IMR-90 (cell line): ENCODE measurements at regions not wholly inside any gene's neighbourhood (a gene's known extent, or its start where the extent isn't known, plus 50 kb on each side); places are given as distances from the start of the nearest gene placed in this dataset.

Experiments
- ATAC-seq: fragments of 200-7000 bp; cut with Tn5 transposase; 2 replicates; pipeline ENCODE4 v1.9.1; 2020; ENCODE audit warnings: low read depth, mild to moderate bottlenecking, moderate library complexity
- BruUV-seq: library from RNA; stranded (reverse); fragments of 400-500 nt; replicated peaks from 2 replicates; lab custom pipeline; 2021; lab: Mats Ljungman, UMichigan
- CTCF ChIA-PET: fragments of 300-600 bp; formaldehyde crosslinking; extraction: SDS; loops from one replicate; lab custom pipeline; 2021; ENCODE audit warnings: antibody characterized with exemption; lab: Yijun Ruan, JAX
- POLR2A ChIA-PET: fragments of 300-600 bp; sonication (Branson Sonifier 250); formaldehyde crosslinking; loops from one replicate; lab custom pipeline; 2022; ENCODE audit warnings: antibody characterized with exemption; ENCODE audit not compliant: unreplicated experiment; lab: Charles Lee
- DNase-seq: peaks from one replicate; pipeline ENCODE4 v3.0.0; 2013
- H2AFZ ChIP-seq: replicated peaks from 2 replicates; pipeline ENCODE3; 2013; ENCODE audit warnings: low read length, mild to moderate bottlenecking; ENCODE audit not compliant: poor library complexity
- H2AK5ac ChIP-seq: 2 replicates; pipeline ENCODE4 v1.6.1; 2013; ENCODE audit warnings: low read depth, low read length, inconsistent platforms
- H2AK9ac ChIP-seq: replicated peaks from 2 replicates; pipeline ENCODE3; 2013; ENCODE audit warnings: mild to moderate bottlenecking, low read depth, low read length, moderate library complexity; ENCODE audit not compliant: poor library complexity
- H2BK120ac ChIP-seq: 2 replicates; pipeline ENCODE4 v1.6.1; 2013; ENCODE audit warnings: low read depth, low read length, inconsistent platforms
- H2BK15ac ChIP-seq: 3 replicates; pipeline ENCODE4 v1.6.1; 2013; ENCODE audit warnings: low read depth, low read length, inconsistent platforms
- H2BK20ac ChIP-seq: 2 replicates; pipeline ENCODE4 v1.6.1; 2013; ENCODE audit warnings: low read depth, mild to moderate bottlenecking, inconsistent platforms, low read length, moderate library complexity
- H2BK5ac ChIP-seq: 2 replicates; pipeline ENCODE4 v1.6.1; 2013; ENCODE audit warnings: mild to moderate bottlenecking, low read depth, low read length, inconsistent platforms; ENCODE audit not compliant: poor library complexity, severe bottlenecking
- H3K14ac ChIP-seq: replicated peaks from 2 replicates; pipeline ENCODE4 v1.6.1; 2013; ENCODE audit warnings: low read depth, low read length, inconsistent platforms
- H3K18ac ChIP-seq: 2 replicates; pipeline ENCODE4 v1.6.1; 2013; ENCODE audit warnings: low read depth, low read length, control low read depth
- H3K23ac ChIP-seq: 2 replicates; pipeline ENCODE4 v1.6.1; 2013; ENCODE audit warnings: low read depth, low read length, inconsistent platforms
- H3K27ac ChIP-seq: 2 replicates; pipeline ENCODE4 v1.5.1; 2013; ENCODE audit warnings: mild to moderate bottlenecking, control low read depth, low read length; ENCODE audit not compliant: insufficient read depth
- H3K27me3 ChIP-seq: 2 replicates; pipeline ENCODE4 v1.6.1; 2013; ENCODE audit warnings: low read length; ENCODE audit not compliant: control insufficient read depth, insufficient read depth
- H3K36me3 ChIP-seq: 2 replicates; pipeline ENCODE4 v1.6.1; 2013; ENCODE audit warnings: low read length, mixed read lengths; ENCODE audit not compliant: control insufficient read depth, insufficient read depth
- H3K4ac ChIP-seq: 2 replicates; pipeline ENCODE4 v1.6.1; 2013; ENCODE audit warnings: low read depth, low read length, inconsistent platforms
- H3K4me1 ChIP-seq: 2 replicates; pipeline ENCODE4 v1.6.1; 2013; ENCODE audit warnings: low read length, mixed read lengths; ENCODE audit not compliant: control insufficient read depth, insufficient read depth
- H3K4me2 ChIP-seq: 2 replicates; pipeline ENCODE4 v1.6.1; 2013; ENCODE audit warnings: low read depth, mild to moderate bottlenecking, control low read depth, low read length, moderate library complexity
- H3K4me3 ChIP-seq: 2 replicates; pipeline ENCODE4 v1.5.1; 2013; ENCODE audit warnings: low read depth, mild to moderate bottlenecking, control low read depth, low read length, moderate library complexity; ENCODE audit not compliant: insufficient read depth
- H3K56ac ChIP-seq: 2 replicates; pipeline ENCODE4 v1.6.1; 2013; ENCODE audit warnings: low read length, inconsistent platforms; ENCODE audit not compliant: insufficient read depth; ENCODE audit errors: extremely low read depth
- H3K79me1 ChIP-seq, 2 experiments: 2 replicates each; pipeline ENCODE4 v1.6.1; 2013; ENCODE audit warnings: low read length in 2 of 2, inconsistent platforms in 1 of 2, low read depth in 1 of 2
- H3K9ac ChIP-seq: 2 replicates; pipeline ENCODE4 v1.6.1; 2013; ENCODE audit warnings: low read depth, low read length, control low read depth
- H3K9me1 ChIP-seq: 2 replicates; pipeline ENCODE4 v1.6.1; 2013; ENCODE audit warnings: low read length, inconsistent platforms; ENCODE audit not compliant: insufficient read depth
- H3K9me3 ChIP-seq: 2 replicates; pipeline ENCODE4 v1.6.1; 2013; ENCODE audit warnings: low read length; ENCODE audit not compliant: control insufficient read depth, insufficient read depth
- H4K20me1 ChIP-seq: 2 replicates; pipeline ENCODE4 v1.6.1; 2013; ENCODE audit warnings: low read length, inconsistent platforms; ENCODE audit not compliant: insufficient read depth
- H4K5ac ChIP-seq: 2 replicates; pipeline ENCODE4 v1.6.1; 2013; ENCODE audit warnings: mild to moderate bottlenecking, low read depth, low read length, control low read depth
- H4K8ac ChIP-seq, 2 experiments: 2 replicates each; pipeline ENCODE4 v1.6.1; 2013; ENCODE audit warnings: low read depth in 2 of 2, low read length in 2 of 2, control low read depth in 1 of 2, inconsistent platforms in 1 of 2
- H4K91ac ChIP-seq: 2 replicates; pipeline ENCODE4 v1.6.1; 2013; ENCODE audit warnings: low read depth, low read length, inconsistent platforms; ENCODE audit not compliant: insufficient read depth
- MAZ ChIP-seq: IDR thresholded peaks from 2 replicates; pipeline ENCODE4 v1.6.1; 2012; ENCODE audit warnings: low read depth, mild to moderate bottlenecking, low read length, improper control_type of control experiment, moderate library complexity, borderline replicate concordance
- WGBS, 2 experiments: methylation state at CpG; one replicate each; pipeline versions ENCODE4 v1.1.5 to v1.1.7; 2013; ENCODE audit warnings: missing lambda C conversion rate in 2 of 2; ENCODE audit not compliant: insufficient read length in 1 of 2; ENCODE audit errors: extremely low coverage in 2 of 2; 5-methylcytosine and 5-hydroxymethylcytosine counted together
- dilution Hi-C: fragments of 300-500 bp; cut with HindIII; formaldehyde crosslinking; loops from one replicate; pipeline ENCODE4 v1.14.3; 2018; ENCODE audit warnings: low sequenced_read_pairs; ENCODE audit not compliant: unreplicated experiment
- in situ Hi-C: fragments of 300-500 bp; cut with MboI; formaldehyde crosslinking; loops from 3 replicates; pipeline ENCODE4 v1.14.3; 2019; ENCODE audit warnings: low sequenced_read_pairs, inconsistent platforms, mixed read lengths
- intact Hi-C: fragments of 100-400 bp; cut with micrococcal nuclease; formaldehyde crosslinking; loops from 2 replicates; pipeline ENCODE4 v1.10.0; 2022

DNA sequence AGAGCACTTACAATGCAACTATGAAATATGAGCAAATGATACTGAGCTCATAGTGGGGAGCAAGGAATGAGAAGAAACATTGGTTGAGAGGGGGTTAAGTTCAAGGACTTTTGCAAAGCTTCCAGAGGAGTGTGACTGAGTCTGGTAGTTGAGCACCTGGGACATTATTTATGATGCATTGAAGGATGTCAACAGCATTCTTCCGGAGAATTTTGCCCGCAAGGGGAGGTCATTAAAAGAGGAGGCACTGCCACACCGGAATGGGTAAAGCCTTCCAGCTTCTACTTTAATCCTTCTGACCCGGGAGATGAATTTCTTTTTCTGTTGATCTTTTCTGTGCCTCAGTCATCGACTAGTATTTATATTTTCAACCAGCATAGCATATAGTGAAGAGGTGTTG lies 208.4 kb upstream of the CAMK1G start:
- in situ Hi-C loops (no loop called here), dilution Hi-C loops (no loop called here), intact Hi-C loops (no loop called here)
- H2AK9ac ChIP-seq, result no peak overlapping the region
- H4K91ac ChIP-seq, result no peak overlapping the region
- H2BK120ac ChIP-seq, result 0 out of 2 replicates have a peak overlapping the region, but pooled peaks have one; percentile 56
- ChIA-PET CTCF (interaction anchor here (0.6 to 1.7 kb wide), 2 partner anchors 13 to 846 kb away, joined by 3 to 5 read pairs; no protein-coding TSS in a partner anchor), POLR2A (no interaction called here)
- H4K20me1 ChIP-seq, result no peaks in the 10 kb centered on the region
- H3K36me3 ChIP-seq, result no peaks in the 10 kb centered on the region
- H4K5ac ChIP-seq, result no peak overlapping the region
- H3K4me2 ChIP-seq, result no peak overlapping the region
- no peak overlapping the region for H3K27ac ChIP-seq
- no peak overlapping the region for H2BK15ac ChIP-seq
- peaks cover 16% of the 10 kb centered on the region for H3K4me1 ChIP-seq
- no TSS peak for BruUV-seq
- no peak overlapping the region for H2BK20ac ChIP-seq
- no peaks in the 10 kb centered on the region for H3K79me1 ChIP-seq
- no peak overlapping the region for H4K8ac ChIP-seq
- H2BK5ac ChIP-seq, result no peak overlapping the region
- H3K4ac ChIP-seq, result peak overlapping the region; percentile 38; the same call in 1 of the 2 replicates
- no peak overlapping the region for H2AK5ac ChIP-seq
- no peaks in the 10 kb centered on the region for H3K9me3 ChIP-seq
- H3K27me3 ChIP-seq, result no peaks in the 10 kb centered on the region
- ATAC-seq, result no peak
- no CpG with 5 or more reads among the region's 5 CpGs for WGBS, 2 experiments
- H3K18ac ChIP-seq, result no peak overlapping the region
- H3K23ac ChIP-seq, result no peak overlapping the region
- no peak overlapping the region for H3K9ac ChIP-seq
- no peak overlapping the region for H3K4me3 ChIP-seq
- no peak overlapping the region for H3K56ac ChIP-seq
- H3K9me1 ChIP-seq, result no peaks in the 10 kb centered on the region; the same call in 1 of the 2 replicates
- TF ChIP-seq MAZ, result no peak
- no peak overlapping the region for H2AFZ ChIP-seq
- H3K14ac ChIP-seq, result no peak overlapping the region
- no peak for DNase-seq
